ENCODE measurements at regions not wholly inside any gene's neighbourhood (a gene's known extent, or its start where the extent isn't known, plus 50 kb on each side); places are given as distances from the start of the nearest gene placed in this dataset.

- no peaks in the 10 kb centered on the region for H3K27me3 ChIP-seq (replicated peaks; ENCODE audit: control insufficient read depth, insufficient read depth, low read length)
- no peak overlapping the region for H3K9ac ChIP-seq (ENCODE audit: low read length)
- H3K36me3 ChIP-seq (ENCODE audit: control insufficient read depth, insufficient read depth, low read length, severe bottlenecking), result no peaks in the 10 kb centered on the region
- no peaks in the 10 kb centered on the region for H3K9me3 ChIP-seq (ENCODE audit: control insufficient read depth, low read length)
- DNase-seq (ENCODE audit: low read depth), result no peak
- no peaks in the 10 kb centered on the region for H3K4me1 ChIP-seq (ENCODE audit: control insufficient read depth, insufficient read depth, low read length)
- H3K4me3 ChIP-seq (ENCODE audit: low read length), result no peak overlapping the region
These were observed 1423.4 kb downstream of the NCAM2 start for GRCh38 chr21:22421416-22422180.

- no peak overlapping the region for H3K4me3 ChIP-seq (ENCODE audit: low read length)
- H3K4me1 ChIP-seq (ENCODE audit: control insufficient read depth, insufficient read depth, low read length), result no peaks in the 10 kb centered on the region
- no peaks in the 10 kb centered on the region for H3K36me3 ChIP-seq (ENCODE audit: control insufficient read depth, insufficient read depth, low read length, severe bottlenecking)
- no peak overlapping the region for H3K9ac ChIP-seq (ENCODE audit: low read length)
- H3K27me3 ChIP-seq (replicated peaks; ENCODE audit: control insufficient read depth, insufficient read depth, low read length), result no peaks in the 10 kb centered on the region
- no peak for DNase-seq (ENCODE audit: low read depth)
- H3K9me3 ChIP-seq (ENCODE audit: control insufficient read depth, low read length), result peaks cover 3% of the 10 kb centered on the region
These were observed 1440.3 kb downstream of the NCAM2 start for GRCh38 chr21:22438428-22439086.

- Histone ChIP-seq H3K36me3 (ENCODE audit: control insufficient read depth, insufficient read depth, low read length, severe bottlenecking) (no peaks in the 10 kb centered on the region), H3K4me1 (ENCODE audit: control insufficient read depth, insufficient read depth, low read length) (no peaks in the 10 kb centered on the region), H3K27me3 (replicated peaks; ENCODE audit: control insufficient read depth, insufficient read depth, low read length) (no peaks in the 10 kb centered on the region), H3K9ac (ENCODE audit: low read length) (no peak overlapping the region), H3K9me3 (ENCODE audit: control insufficient read depth, low read length) (peaks cover 3% of the 10 kb centered on the region), H3K4me3 (ENCODE audit: low read length) (no peak overlapping the region)
- no peak for DNase-seq (ENCODE audit: low read depth)
These were observed 1446.8 kb downstream of the NCAM2 start for GRCh38 chr21:22444990-22445389.

- no peak overlapping the region for H3K4me3 ChIP-seq (ENCODE audit: low read length)
- H3K27me3 ChIP-seq (replicated peaks; ENCODE audit: control insufficient read depth, insufficient read depth, low read length), result no peaks in the 10 kb centered on the region
- no peak overlapping the region for H3K9ac ChIP-seq (ENCODE audit: low read length)
- DNase-seq (ENCODE audit: low read depth), result no peak
- no peaks in the 10 kb centered on the region for H3K9me3 ChIP-seq (ENCODE audit: control insufficient read depth, low read length)
- no peaks in the 10 kb centered on the region for H3K36me3 ChIP-seq (ENCODE audit: control insufficient read depth, insufficient read depth, low read length, severe bottlenecking)
- H3K4me1 ChIP-seq (ENCODE audit: control insufficient read depth, insufficient read depth, low read length), result no peaks in the 10 kb centered on the region
These were observed 1452.3 kb downstream of the NCAM2 start for GRCh38 chr21:22450507-22450906.

- H3K27me3 ChIP-seq (replicated peaks; ENCODE audit: control insufficient read depth, insufficient read depth, low read length), result no peaks in the 10 kb centered on the region
- no peak overlapping the region for H3K4me3 ChIP-seq (ENCODE audit: low read length)
- no peaks in the 10 kb centered on the region for H3K4me1 ChIP-seq (ENCODE audit: control insufficient read depth, insufficient read depth, low read length)
- H3K9me3 ChIP-seq (ENCODE audit: control insufficient read depth, low read length), result no peaks in the 10 kb centered on the region
- H3K9ac ChIP-seq (ENCODE audit: low read length), result no peak overlapping the region
- no peak for DNase-seq (ENCODE audit: low read depth)
- no peaks in the 10 kb centered on the region for H3K36me3 ChIP-seq (ENCODE audit: control insufficient read depth, insufficient read depth, low read length, severe bottlenecking)
These were observed 1458.0 kb downstream of the NCAM2 start for GRCh38 chr21:22456241-22456640.

- DNase-seq (ENCODE audit: low read depth), result no peak
- no peaks in the 10 kb centered on the region for H3K4me1 ChIP-seq (ENCODE audit: control insufficient read depth, insufficient read depth, low read length)
These were observed 1470.7 kb downstream of the NCAM2 start for GRCh38 chr21:22468893-22469292.

GRCh38 chr21:22474403-22474802 lies 1476.2 kb downstream of the NCAM2 start:
- DNase-seq (ENCODE audit: low read depth), result no peak
- no peak overlapping the region for H3K9ac ChIP-seq (ENCODE audit: low read length)
- peaks cover 10% of the 10 kb centered on the region for H3K9me3 ChIP-seq (ENCODE audit: control insufficient read depth, low read length)
- no peak overlapping the region for H3K4me3 ChIP-seq (ENCODE audit: low read length)
- no peaks in the 10 kb centered on the region for H3K4me1 ChIP-seq (ENCODE audit: control insufficient read depth, insufficient read depth, low read length)
- H3K27me3 ChIP-seq (replicated peaks; ENCODE audit: control insufficient read depth, insufficient read depth, low read length), result no peaks in the 10 kb centered on the region
- H3K36me3 ChIP-seq (ENCODE audit: control insufficient read depth, insufficient read depth, low read length, severe bottlenecking), result no peaks in the 10 kb centered on the region

More at GRCh38 chr21:22468893-22469292, 1470.7 kb downstream of the NCAM2 start:
- Histone ChIP-seq H3K9ac (ENCODE audit: low read length) (no peak overlapping the region), H3K4me3 (ENCODE audit: low read length) (no peak overlapping the region), H3K27me3 (replicated peaks; ENCODE audit: control insufficient read depth, insufficient read depth, low read length) (no peaks in the 10 kb centered on the region), H3K36me3 (ENCODE audit: control insufficient read depth, insufficient read depth, low read length, severe bottlenecking) (no peaks in the 10 kb centered on the region), H3K9me3 (ENCODE audit: control insufficient read depth, low read length) (no peaks in the 10 kb centered on the region)

GRCh38 chr21:22476214-22476613 lies 1478.0 kb downstream of the NCAM2 start:
- no peaks in the 10 kb centered on the region for H3K4me1 ChIP-seq (ENCODE audit: control insufficient read depth, insufficient read depth, low read length)
- DNase-seq (ENCODE audit: low read depth), result no peak
- no peak overlapping the region for H3K9ac ChIP-seq (ENCODE audit: low read length)
- no peaks in the 10 kb centered on the region for H3K36me3 ChIP-seq (ENCODE audit: control insufficient read depth, insufficient read depth, low read length, severe bottlenecking)
- no peak overlapping the region for H3K4me3 ChIP-seq (ENCODE audit: low read length)
- peaks cover 11% of the 10 kb centered on the region for H3K9me3 ChIP-seq (ENCODE audit: control insufficient read depth, low read length)
- H3K27me3 ChIP-seq (replicated peaks; ENCODE audit: control insufficient read depth, insufficient read depth, low read length), result no peaks in the 10 kb centered on the region

GRCh38 chr21:22476726-22477646 lies 1478.8 kb downstream of the NCAM2 start:
- DNase-seq (ENCODE audit: low read depth), result no peak
- no peaks in the 10 kb centered on the region for H3K27me3 ChIP-seq (replicated peaks; ENCODE audit: control insufficient read depth, insufficient read depth, low read length)
- H3K4me1 ChIP-seq (ENCODE audit: control insufficient read depth, insufficient read depth, low read length), result no peaks in the 10 kb centered on the region
- H3K9me3 ChIP-seq (ENCODE audit: control insufficient read depth, low read length), result peaks cover 11% of the 10 kb centered on the region
- no peak overlapping the region for H3K4me3 ChIP-seq (ENCODE audit: low read length)
- H3K36me3 ChIP-seq (ENCODE audit: control insufficient read depth, insufficient read depth, low read length, severe bottlenecking), result no peaks in the 10 kb centered on the region
- no peak overlapping the region for H3K9ac ChIP-seq (ENCODE audit: low read length)

- no peaks in the 10 kb centered on the region for H3K27me3 ChIP-seq (replicated peaks; ENCODE audit: control insufficient read depth, insufficient read depth, low read length)
- H3K9ac ChIP-seq (ENCODE audit: low read length), result no peak overlapping the region
- H3K4me3 ChIP-seq (ENCODE audit: low read length), result no peak overlapping the region
- H3K4me1 ChIP-seq (ENCODE audit: control insufficient read depth, insufficient read depth, low read length), result no peaks in the 10 kb centered on the region
- H3K36me3 ChIP-seq (ENCODE audit: control insufficient read depth, insufficient read depth, low read length, severe bottlenecking), result no peaks in the 10 kb centered on the region
- DNase-seq (ENCODE audit: low read depth), result no peak
- no peaks in the 10 kb centered on the region for H3K9me3 ChIP-seq (ENCODE audit: control insufficient read depth, low read length)
These were observed 1491.8 kb downstream of the NCAM2 start for GRCh38 chr21:22490049-22490448.

- no peak overlapping the region for H3K4me3 ChIP-seq (ENCODE audit: low read length)
- no peak for DNase-seq (ENCODE audit: low read depth)
- no peaks in the 10 kb centered on the region for H3K27me3 ChIP-seq (replicated peaks; ENCODE audit: control insufficient read depth, insufficient read depth, low read length)
- no peak overlapping the region for H3K9ac ChIP-seq (ENCODE audit: low read length)
- H3K9me3 ChIP-seq (ENCODE audit: control insufficient read depth, low read length), result no peaks in the 10 kb centered on the region
- no peaks in the 10 kb centered on the region for H3K36me3 ChIP-seq (ENCODE audit: control insufficient read depth, insufficient read depth, low read length, severe bottlenecking)
- H3K4me1 ChIP-seq (ENCODE audit: control insufficient read depth, insufficient read depth, low read length), result no peaks in the 10 kb centered on the region
These were observed 1518.0 kb downstream of the NCAM2 start for GRCh38 chr21:22516230-22516629.
